ENCODE measurements at regions not wholly inside any gene's neighbourhood (a gene's known extent, or its start where the extent isn't known, plus 50 kb on each side); places are given as distances from the start of the nearest gene placed in this dataset.

GRCh38 chr2:147165697-147166382 lies 679.0 kb upstream of the ACVR2A start:
- H3K4me1 ChIP-seq (ENCODE audit: insufficient read depth): no peaks in the 10 kb centered on the region
- no peaks in the 10 kb centered on the region for H3K27me3 ChIP-seq
- no peak for TF ChIP-seq POLR2A (IDR thresholded peaks at IDR 0.05)
- no peak for TF ChIP-seq EP300 (IDR thresholded peaks at IDR 0.05)
- TF ChIP-seq CTCF (IDR thresholded peaks at IDR 0.05): no peak
- 59 to 69% (median 66%) methylated on average over 2 of the region's 2 CpGs for WGBS, 3 donors
- H3K4me3 ChIP-seq: no peak overlapping the region
- no peaks in the 10 kb centered on the region for H3K9me3 ChIP-seq
- no peaks in the 10 kb centered on the region for H3K36me3 ChIP-seq
- H3K27ac ChIP-seq: no peak overlapping the region
- DNase-seq: no peak
- intact Hi-C loops (cut with DNase I): no loop called here

DNA sequence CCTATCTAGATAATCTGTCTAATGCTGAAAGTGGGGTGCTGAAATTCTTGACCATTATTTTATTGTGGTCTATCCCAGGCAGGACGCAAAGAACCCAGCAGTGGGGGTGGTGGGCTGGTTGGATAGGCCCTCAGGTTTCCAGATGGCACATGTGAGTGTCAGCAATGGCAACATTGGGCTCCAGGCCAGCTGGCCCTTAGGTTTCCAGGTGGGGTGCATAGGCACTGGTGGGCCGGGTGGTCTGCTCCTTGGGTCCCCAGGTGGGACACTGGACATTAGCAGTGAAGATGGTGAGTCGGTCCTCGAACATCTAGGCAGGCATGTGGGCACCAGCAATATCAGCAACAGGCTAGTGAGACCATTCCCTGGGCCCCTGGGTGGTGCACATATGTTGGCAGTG lies 680.3 kb upstream of the ACVR2A start:
- TF ChIP-seq EP300 (IDR thresholded peaks at IDR 0.05) (no peak), POLR2A (IDR thresholded peaks at IDR 0.05) (no peak), CTCF (IDR thresholded peaks at IDR 0.05) (no peak)
- H3K36me3 ChIP-seq: no peaks in the 10 kb centered on the region
- no peak for DNase-seq
- H3K4me1 ChIP-seq (ENCODE audit: insufficient read depth): no peaks in the 10 kb centered on the region
- no peak overlapping the region for H3K27ac ChIP-seq
- intact Hi-C loops (cut with DNase I): no loop called here
- H3K4me3 ChIP-seq: no peak overlapping the region
- H3K9me3 ChIP-seq: no peaks in the 10 kb centered on the region
- no peaks in the 10 kb centered on the region for H3K27me3 ChIP-seq
- 89 to 97% (median 96%) methylated on average over 4 of the region's 4 CpGs for WGBS, 3 donors

- Histone ChIP-seq H3K9me3 (no peaks in the 10 kb centered on the region), H3K4me1 (ENCODE audit: insufficient read depth) (no peaks in the 10 kb centered on the region)
- intact Hi-C loops (cut with DNase I): no loop called here
Observed at GRCh38 chr2:147161746-147162145, 683.1 kb upstream of the ACVR2A start.

GRCh38 chr2:147156970-147157369 lies 687.9 kb upstream of the ACVR2A start:
- 87 to 95% (median 94%) methylated on average over 3 of the region's 3 CpGs for WGBS, 3 donors
- intact Hi-C loops (cut with DNase I): no loop called here
- H3K4me1 ChIP-seq (ENCODE audit: insufficient read depth): no peaks in the 10 kb centered on the region
- H3K9me3 ChIP-seq: no peaks in the 10 kb centered on the region
- no peak for DNase-seq
- TF ChIP-seq CTCF (IDR thresholded peaks at IDR 0.05) (no peak), EP300 (IDR thresholded peaks at IDR 0.05) (no peak), POLR2A (IDR thresholded peaks at IDR 0.05) (no peak)
- H3K27ac ChIP-seq: no peak overlapping the region
- H3K27me3 ChIP-seq: no peaks in the 10 kb centered on the region
- no peak overlapping the region for H3K4me3 ChIP-seq
- no peaks in the 10 kb centered on the region for H3K36me3 ChIP-seq

More at GRCh38 chr2:147161746-147162145, 683.1 kb upstream of the ACVR2A start:
- Histone ChIP-seq H3K27ac (no peak overlapping the region), H3K36me3 (no peaks in the 10 kb centered on the region), H3K27me3 (no peaks in the 10 kb centered on the region), H3K4me3 (no peak overlapping the region)
- TF ChIP-seq POLR2A (IDR thresholded peaks at IDR 0.05) (no peak), CTCF (IDR thresholded peaks at IDR 0.05) (no peak), EP300 (IDR thresholded peaks at IDR 0.05) (no peak)
- DNase-seq: no peak
